HCT116 (cell line): ENCODE measurements at regions not wholly inside any gene's neighbourhood (a gene's known extent, or its start where the extent isn't known, plus 50 kb on each side); places are given as distances from the start of the nearest gene placed in this dataset.

Experiments
- ATAC-seq: fragments of 200-7000 bp; cut with Tn5 transposase; 2 replicates; pipeline ENCODE4 v1.9.1; 2020; ENCODE audit warnings: mild to moderate bottlenecking, moderate library complexity
- BruUV-seq: library from RNA; stranded (reverse); fragments of 400-500 nt; replicated peaks from 2 replicates; lab custom pipeline; 2021; lab: Mats Ljungman, UMichigan
- CTCF ChIA-PET: fragments of 300-600 bp; sonication (Branson Sonifier 250); formaldehyde crosslinking; loops from one replicate; lab custom pipeline; 2021; ENCODE audit warnings: antibody characterized with exemption; lab: Charles Lee
- POLR2A ChIA-PET: fragments of 300-600, 350-600 bp; sonication (Branson Sonifier 250); formaldehyde crosslinking; loops from one replicate; lab custom pipeline; 2021; ENCODE audit warnings: antibody characterized with exemption; lab: Charles Lee
- RAD21 ChIA-PET, 2 experiments: fragments of 300-600 bp; sonication (Branson Sonifier 250); formaldehyde crosslinking; loops; one replicate each; lab custom pipeline; 2023; ENCODE audit warnings: low total read pairs in 2 of 2; ENCODE audit not compliant: uncharacterized antibody in 2 of 2, unreplicated experiment in 2 of 2, low non-redundant PET in 1 of 2; lab: Charles Lee
- DNase-seq: peaks from one replicate; pipeline ENCODE4 v3.0.0-alpha.2; 2010; ENCODE audit warnings: low read depth, low spot score
- H2AFZ ChIP-seq: fragments of 200-600 bp; shearing (Covaris generic), sonication (generic); 2 replicates; pipeline ENCODE4 v1.6.1; 2017; ENCODE audit warnings: low read depth, mixed run types, mixed read lengths, antibody characterized with exemption, low read length; ENCODE audit not compliant: poor library complexity, severe bottlenecking
- H3K27ac ChIP-seq: 2 replicates; pipeline ENCODE4 v1.5.1; 2012; ENCODE audit warnings: low read depth, low read length
- H3K27me3 ChIP-seq: fragments of 200-600 bp; sonication (generic); 2 replicates; pipeline ENCODE4 v1.6.1; 2016; ENCODE audit warnings: mixed run types, low read length, mixed read lengths; ENCODE audit not compliant: insufficient read depth
- H3K36me3 ChIP-seq, 2 experiments: fragments of 200-500 bp in 1 of 2; fragments of 200-600 bp in 1 of 2; sonication (Bioruptor generic) in 1 of 2; sonication (generic) in 1 of 2; 2 replicates each; pipeline versions ENCODE4 v1.5.1 to v1.6.1; 2014 to 2016; ENCODE audit warnings: low read length in 2 of 2, inconsistent platforms in 1 of 2, mixed read lengths in 1 of 2, mixed run types in 1 of 2; ENCODE audit not compliant: insufficient read depth in 2 of 2, control insufficient read depth in 1 of 2
- H3K4me1 ChIP-seq, 2 experiments: fragments of 200-600 bp in 1 of 2; sonication (generic) in 1 of 2; 2 replicates each; pipeline versions ENCODE4 v1.5.1 to v1.6.1; 2012 to 2017; ENCODE audit warnings: low read length in 2 of 2, inconsistent platforms in 1 of 2, mild to moderate bottlenecking in 1 of 2, mixed read lengths in 1 of 2, mixed run types in 1 of 2, moderate library complexity in 1 of 2; ENCODE audit not compliant: insufficient read depth in 2 of 2, control insufficient read depth in 1 of 2
- H3K4me2 ChIP-seq: fragments of 200-600 bp; sonication (generic); 2 replicates; pipeline ENCODE4 v1.6.1; 2017; ENCODE audit warnings: mixed run types, low read length, mixed read lengths
- H3K4me3 ChIP-seq, 2 experiments: fragments of 200-600 bp in 1 of 2; sonication (generic) in 1 of 2; replicated peaks in 1 of 2; 2 replicates each; pipeline ENCODE4 v1.5.1; 2011 to 2016; ENCODE audit warnings: low read length in 2 of 2, control low read depth in 1 of 2, low read depth in 1 of 2, mild to moderate bottlenecking in 1 of 2, mixed read lengths in 1 of 2, mixed run types in 1 of 2
- H3K79me2 ChIP-seq: fragments of 200-600 bp; sonication (generic); 2 replicates; pipeline ENCODE4 v1.6.1; 2017; ENCODE audit warnings: mild to moderate bottlenecking, mixed run types, low read length, moderate library complexity, mixed read lengths; ENCODE audit not compliant: insufficient read depth
- H3K9ac ChIP-seq: fragments of 200-600 bp; sonication (generic); 2 replicates; pipeline ENCODE4 v1.6.1; 2016; ENCODE audit warnings: low read length, mixed read lengths
- H3K9me2 ChIP-seq: fragments of 200-600 bp; sonication (generic), shearing (Covaris generic); 2 replicates; pipeline ENCODE4 v1.6.1; 2017; ENCODE audit warnings: mixed run types, mild to moderate bottlenecking, moderate library complexity; ENCODE audit not compliant: insufficient read depth
- H3K9me3 ChIP-seq, 2 experiments: fragments of 200-500 bp in 1 of 2; fragments of 200-600 bp in 1 of 2; sonication (Bioruptor generic) in 1 of 2; sonication (generic) in 1 of 2; 2 replicates each; pipeline ENCODE4 v1.6.1; 2014 to 2017; ENCODE audit warnings: low read length in 2 of 2, mixed read lengths in 2 of 2, inconsistent platforms in 1 of 2, low read depth in 1 of 2, mild to moderate bottlenecking in 1 of 2, mixed run types in 1 of 2, moderate library complexity in 1 of 2; ENCODE audit not compliant: control insufficient read depth in 1 of 2, insufficient read depth in 1 of 2
- H4K20me1 ChIP-seq: fragments of 200-600 bp; sonication (generic), shearing (Covaris generic); 2 replicates; pipeline ENCODE4 v1.6.1; 2017; ENCODE audit warnings: mixed run types, mild to moderate bottlenecking, moderate library complexity; ENCODE audit not compliant: insufficient read depth
- CBX3 ChIP-seq: IDR thresholded peaks from 2 replicates; pipeline ENCODE4 v1.6.1; 2012; ENCODE audit warnings: low read depth
- intact Hi-C: fragments of 100-400 bp; cut with micrococcal nuclease; formaldehyde crosslinking; loops from 2 replicates; pipeline ENCODE4 v1.10.0; 2022
- TF ChIP-seq, protein P1 (sequence below): IDR thresholded peaks from 2 replicates; pipeline ENCODE4 v1.6.1; 2012

DNA sequence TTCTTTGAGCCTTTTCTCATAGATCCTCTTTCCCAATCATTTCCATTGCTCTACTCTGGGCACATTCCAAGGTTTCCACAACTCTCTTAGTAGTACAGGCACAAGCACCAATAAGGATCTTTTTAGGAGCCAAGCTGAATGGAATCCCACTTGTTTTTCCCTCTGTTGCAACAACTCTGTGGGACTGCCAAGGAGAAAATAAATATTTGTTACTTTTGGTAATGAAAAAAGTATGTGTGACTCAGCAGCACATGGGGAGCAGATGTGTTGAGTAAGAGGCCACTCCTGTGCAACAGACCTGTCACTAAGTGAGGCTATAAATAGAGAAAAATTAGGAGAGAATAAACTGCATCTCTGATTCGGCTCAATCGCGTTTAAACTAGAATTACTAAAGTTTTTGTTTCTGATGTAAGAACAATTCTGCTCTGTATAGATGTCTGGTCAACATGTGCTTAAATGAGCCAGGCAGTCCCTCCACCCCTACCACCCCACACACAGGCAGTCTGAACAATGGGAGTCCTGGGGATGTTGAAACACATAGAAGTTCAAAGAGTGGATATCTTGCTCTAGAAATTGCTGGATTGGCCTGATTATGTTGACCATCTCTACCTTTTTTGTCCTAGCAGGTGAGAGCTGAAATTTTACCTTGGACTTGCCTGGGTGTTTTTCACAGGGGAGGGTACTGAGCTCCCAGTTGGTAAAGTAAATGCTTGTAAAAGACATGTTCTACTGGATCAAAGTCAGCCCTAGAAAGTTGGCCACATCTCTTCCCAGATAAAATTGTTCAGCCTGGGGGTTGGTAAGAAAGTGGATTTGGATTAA is 244.3 kb upstream of the NOVA1 start:
- H3K27me3 ChIP-seq: no peaks in the 10 kb centered on the region
- no TSS peak for BruUV-seq
- H3K4me1 ChIP-seq: no peaks in the 10 kb centered on the region
- H3K27ac ChIP-seq: no peak overlapping the region
- POLR2A ChIA-PET: no interaction called here
- H2AFZ ChIP-seq: no peak overlapping the region
- H4K20me1 ChIP-seq: no peaks in the 10 kb centered on the region
- no peaks in the 10 kb centered on the region for H3K9me2 ChIP-seq
- H3K9ac ChIP-seq: no peak overlapping the region
- CTCF ChIA-PET: no interaction called here
- RAD21 ChIA-PET: no interaction called here
- H3K36me3 ChIP-seq: no peaks in the 10 kb centered on the region
- peaks cover 26 to 43% of the 10 kb centered on the region in 2 experiments; a peak in 2 of 4 replicates for H3K9me3 ChIP-seq
- no peak overlapping the region for H3K4me2 ChIP-seq
- no peak for TF ChIP-seq CBX3
- TF ChIP-seq, all 23 proteins: peak for 0
- Histone ChIP-seq H3K4me3 (no peak overlapping the region), H3K79me2 (no peaks in the 10 kb centered on the region)
- intact Hi-C loops: no loop called here
- DNase-seq (no peak), ATAC-seq (no peak)

DNA sequence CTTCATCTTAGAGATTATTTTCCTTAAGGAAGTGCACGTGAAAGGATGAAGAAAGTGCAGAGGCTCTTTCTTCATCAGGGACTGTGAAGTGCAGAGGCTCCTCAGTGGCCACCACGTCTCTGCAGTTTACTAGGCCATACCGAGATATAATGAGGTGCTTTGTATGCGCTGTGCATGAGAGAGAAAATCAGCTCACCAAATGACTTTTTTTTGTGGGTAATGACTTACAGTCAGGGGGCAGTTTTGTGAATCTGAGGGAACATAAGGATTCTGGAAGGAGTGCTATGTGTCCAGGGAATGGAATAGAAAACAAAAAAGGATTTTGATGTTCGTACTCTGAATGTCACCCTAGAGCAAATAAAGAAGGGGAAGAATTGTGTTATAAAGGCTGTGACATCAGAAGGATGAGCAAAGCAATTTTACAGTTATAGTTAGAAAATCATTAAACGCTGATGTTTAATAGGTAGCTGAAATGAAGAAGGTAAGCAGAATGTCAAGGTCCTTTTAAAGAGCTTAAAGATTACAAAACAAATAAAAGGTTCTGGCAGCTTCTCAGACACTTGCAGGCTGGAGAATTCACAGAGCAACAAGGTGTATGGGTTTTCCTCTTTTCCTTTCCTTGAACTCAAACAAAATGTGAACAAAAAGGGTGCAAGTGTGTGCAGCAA is 247.5 kb upstream of the NOVA1 start:
- ATAC-seq (no peak), DNase-seq (no peak)
- H3K4me3 ChIP-seq: no peak overlapping the region
- no peak overlapping the region for H3K4me2 ChIP-seq
- peaks cover 18 to 31% of the 10 kb centered on the region in 2 experiments; a peak in 2 of 4 replicates for H3K9me3 ChIP-seq
- ChIA-PET CTCF (no interaction called here), RAD21 (no interaction called here), POLR2A (no interaction called here)
- H4K20me1 ChIP-seq: no peaks in the 10 kb centered on the region
- H3K27ac ChIP-seq: no peak overlapping the region
- no peaks in the 10 kb centered on the region for H3K27me3 ChIP-seq
- no TSS peak for BruUV-seq
- no peak overlapping the region for H2AFZ ChIP-seq
- H3K9me2 ChIP-seq: no peaks in the 10 kb centered on the region
- intact Hi-C loops: no loop called here
- no peaks in the 10 kb centered on the region for H3K4me1 ChIP-seq
- TF ChIP-seq, protein P1, sequence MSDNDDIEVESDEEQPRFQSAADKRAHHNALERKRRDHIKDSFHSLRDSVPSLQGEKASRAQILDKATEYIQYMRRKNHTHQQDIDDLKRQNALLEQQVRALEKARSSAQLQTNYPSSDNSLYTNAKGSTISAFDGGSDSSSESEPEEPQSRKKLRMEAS: no peak
- H3K9ac ChIP-seq: no peak overlapping the region
- no peaks in the 10 kb centered on the region for H3K79me2 ChIP-seq
- no peaks in the 10 kb centered on the region for H3K36me3 ChIP-seq
